Keratinocyte (primary cell): ENCODE measurements at regions not wholly inside any gene's neighbourhood (a gene's known extent, or its start where the extent isn't known, plus 50 kb on each side); places are given as distances from the start of the nearest gene placed in this dataset.

Experiments
- DNase-seq: peaks from one replicate; pipeline ENCODE4 v3.0.0-alpha.2; 2011; ENCODE audit warnings: low read depth, missing footprints, low spot score
- FAIRE-seq: peaks from 2 replicates; lab custom pipeline; 2011; peaks lifted over from hg19 to GRCh38; lab: Jason Lieb, UNC
- H2AFZ ChIP-seq: 2 replicates; pipeline ENCODE4 v1.6.0; 2012; ENCODE audit warnings: low read length, control low read depth, inconsistent platforms; ENCODE audit not compliant: control insufficient read depth
- H3K27ac ChIP-seq: 2 replicates; pipeline ENCODE4 v1.5.1; 2011; ENCODE audit warnings: low read length; ENCODE audit not compliant: control insufficient read depth, insufficient read depth
- H3K27me3 ChIP-seq: 3 replicates; pipeline ENCODE4 v1.6.0; 2011; ENCODE audit warnings: low read length; ENCODE audit not compliant: control insufficient read depth, insufficient read depth; ENCODE audit errors: extremely low read depth
- H3K36me3 ChIP-seq, 2 experiments: 2 replicates in 1 of 2; 3 replicates in 1 of 2; pipeline ENCODE4 v1.5.1; 2011; ENCODE audit warnings: low read length in 2 of 2, mild to moderate bottlenecking in 1 of 2; ENCODE audit not compliant: control insufficient read depth in 2 of 2, insufficient read depth in 2 of 2; ENCODE audit errors: extremely low read depth in 1 of 2
- H3K4me1 ChIP-seq: 3 replicates; pipeline ENCODE4 v1.5.1; 2011; ENCODE audit warnings: low read length; ENCODE audit not compliant: control insufficient read depth, insufficient read depth; ENCODE audit errors: extremely low read depth
- H3K4me2 ChIP-seq: 3 replicates; pipeline ENCODE4 v1.6.0; 2011; ENCODE audit warnings: low read depth, low read length; ENCODE audit not compliant: control insufficient read depth, insufficient read depth; ENCODE audit errors: extremely low read depth
- H3K4me3 ChIP-seq, 3 experiments: fragments of 200-600 bp in 1 of 3; sonication (generic) in 1 of 3; 2 replicates in 2 of 3; 3 replicates in 1 of 3; pipeline ENCODE4 v1.5.1; 2011 to 2016; ENCODE audit warnings: low read length in 3 of 3, mild to moderate bottlenecking in 3 of 3, control low read depth in 2 of 3, inconsistent platforms in 1 of 3, low read depth in 1 of 3, mixed read lengths in 1 of 3, mixed run types in 1 of 3, moderate library complexity in 1 of 3; ENCODE audit not compliant: control insufficient read depth in 2 of 3, insufficient read depth in 2 of 3; ENCODE audit errors: extremely low read depth in 1 of 3
- H3K79me2 ChIP-seq: 2 replicates; pipeline ENCODE4 v1.6.0; 2012; ENCODE audit warnings: low read length; ENCODE audit not compliant: control insufficient read depth, insufficient read depth
- H3K9ac ChIP-seq: 3 replicates; pipeline ENCODE4 v1.6.0; 2011; ENCODE audit warnings: low read length; ENCODE audit not compliant: control insufficient read depth, insufficient read depth; ENCODE audit errors: extremely low read depth
- H3K9me1 ChIP-seq: 3 replicates; pipeline ENCODE4 v1.6.0; 2011; ENCODE audit warnings: low read length; ENCODE audit not compliant: control insufficient read depth, insufficient read depth; ENCODE audit errors: extremely low read depth
- H3K9me3 ChIP-seq: 2 replicates; pipeline ENCODE4 v1.5.1; 2012; ENCODE audit warnings: low read depth, low read length; ENCODE audit not compliant: control insufficient read depth
- H4K20me1 ChIP-seq: 3 replicates; pipeline ENCODE4 v1.6.0; 2011; ENCODE audit warnings: low read length; ENCODE audit not compliant: control insufficient read depth, insufficient read depth; ENCODE audit errors: extremely low read depth
- EZH2 ChIP-seq: IDR thresholded peaks from one replicate; pipeline ENCODE4 v1.6.1; 2012; ENCODE audit warnings: inconsistent platforms, mild to moderate bottlenecking, low read length, moderate library complexity
- dilution Hi-C: fragments of 300-500 bp; cut with MboI; formaldehyde crosslinking; loops from one replicate; pipeline ENCODE4 v1.7.0; 2020; ENCODE audit warnings: low sequenced_read_pairs; ENCODE audit not compliant: extremely low pct_ligation_motif_present
- TF ChIP-seq, protein P1 (sequence below), 3 experiments: IDR thresholded peaks in 1 of 3; conservative IDR thresholded peaks in 1 of 3; optimal IDR thresholded peaks in 1 of 3; 2 replicates in 2 of 3; 3 replicates in 1 of 3; pipeline versions ENCODE3 to v1.5.1; 2011; ENCODE audit warnings: low read length in 3 of 3, mild to moderate bottlenecking in 3 of 3, moderate library complexity in 2 of 3, control low read depth in 1 of 3, inconsistent platforms in 1 of 3; ENCODE audit not compliant: insufficient read depth in 2 of 3; ENCODE audit errors: extremely low read depth in 1 of 3

DNA sequence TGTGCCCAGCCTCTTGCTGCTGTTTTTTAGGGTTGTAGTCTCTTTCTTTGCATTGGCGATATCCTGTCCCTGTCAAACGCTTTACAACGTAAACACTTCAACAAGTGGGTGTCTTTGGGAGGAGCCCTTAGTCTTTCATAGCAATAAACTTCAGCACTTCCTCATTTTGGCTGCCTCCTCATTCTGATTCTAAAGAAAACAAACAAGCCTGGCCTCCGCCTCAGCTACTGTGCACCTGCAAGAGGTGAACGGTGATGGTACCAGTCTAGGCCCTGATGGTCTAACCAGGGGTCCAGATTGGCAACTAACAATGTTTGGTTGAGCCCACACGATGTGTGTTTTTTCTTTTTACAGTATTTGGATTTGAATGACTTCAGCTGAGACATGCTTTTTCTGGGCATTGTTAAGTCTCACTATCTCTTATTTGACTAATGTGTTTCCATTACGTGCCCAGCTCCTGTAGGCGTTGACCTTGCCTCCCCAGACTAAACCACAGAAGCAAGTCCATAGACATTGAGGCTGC, 53.2 kb upstream of the CUL3 start:
- H3K9ac ChIP-seq, result no peak overlapping the region
- no peaks in the 10 kb centered on the region for H3K36me3 ChIP-seq
- dilution Hi-C loops, result no loop called here
- no peaks in the 10 kb centered on the region for H3K9me1 ChIP-seq
- H3K4me1 ChIP-seq, result no peaks in the 10 kb centered on the region
- no peak for DNase-seq
- no peak overlapping the region for H2AFZ ChIP-seq
- TF ChIP-seq EZH2, result no peak
- TF ChIP-seq, protein P1, sequence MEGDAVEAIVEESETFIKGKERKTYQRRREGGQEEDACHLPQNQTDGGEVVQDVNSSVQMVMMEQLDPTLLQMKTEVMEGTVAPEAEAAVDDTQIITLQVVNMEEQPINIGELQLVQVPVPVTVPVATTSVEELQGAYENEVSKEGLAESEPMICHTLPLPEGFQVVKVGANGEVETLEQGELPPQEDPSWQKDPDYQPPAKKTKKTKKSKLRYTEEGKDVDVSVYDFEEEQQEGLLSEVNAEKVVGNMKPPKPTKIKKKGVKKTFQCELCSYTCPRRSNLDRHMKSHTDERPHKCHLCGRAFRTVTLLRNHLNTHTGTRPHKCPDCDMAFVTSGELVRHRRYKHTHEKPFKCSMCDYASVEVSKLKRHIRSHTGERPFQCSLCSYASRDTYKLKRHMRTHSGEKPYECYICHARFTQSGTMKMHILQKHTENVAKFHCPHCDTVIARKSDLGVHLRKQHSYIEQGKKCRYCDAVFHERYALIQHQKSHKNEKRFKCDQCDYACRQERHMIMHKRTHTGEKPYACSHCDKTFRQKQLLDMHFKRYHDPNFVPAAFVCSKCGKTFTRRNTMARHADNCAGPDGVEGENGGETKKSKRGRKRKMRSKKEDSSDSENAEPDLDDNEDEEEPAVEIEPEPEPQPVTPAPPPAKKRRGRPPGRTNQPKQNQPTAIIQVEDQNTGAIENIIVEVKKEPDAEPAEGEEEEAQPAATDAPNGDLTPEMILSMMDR (optimal IDR thresholded peaks at IDR 0.05 in 1 of 3, IDR thresholded peaks at IDR 0.05 in 1 of 3, conservative IDR thresholded peaks at IDR 0.05 in 1 of 3; ENCODE audit: extremely low read depth in 1 of 3, insufficient read depth in 2 of 3, low read length in 3 of 3), result no peak
- no peak overlapping the region for H3K27ac ChIP-seq
- no peak for FAIRE-seq
- H3K4me2 ChIP-seq, result no peak overlapping the region
- H3K9me3 ChIP-seq, result no peaks in the 10 kb centered on the region
- no peaks in the 10 kb centered on the region for H3K27me3 ChIP-seq
- no peaks in the 10 kb centered on the region for H4K20me1 ChIP-seq
- no peak overlapping the region for H3K4me3 ChIP-seq
- no peaks in the 10 kb centered on the region for H3K79me2 ChIP-seq
